ENCODE measurements at regions not wholly inside any gene's neighbourhood (a gene's known extent, or its start where the extent isn't known, plus 50 kb on each side); places are given as distances from the start of the nearest gene placed in this dataset.

DNA sequence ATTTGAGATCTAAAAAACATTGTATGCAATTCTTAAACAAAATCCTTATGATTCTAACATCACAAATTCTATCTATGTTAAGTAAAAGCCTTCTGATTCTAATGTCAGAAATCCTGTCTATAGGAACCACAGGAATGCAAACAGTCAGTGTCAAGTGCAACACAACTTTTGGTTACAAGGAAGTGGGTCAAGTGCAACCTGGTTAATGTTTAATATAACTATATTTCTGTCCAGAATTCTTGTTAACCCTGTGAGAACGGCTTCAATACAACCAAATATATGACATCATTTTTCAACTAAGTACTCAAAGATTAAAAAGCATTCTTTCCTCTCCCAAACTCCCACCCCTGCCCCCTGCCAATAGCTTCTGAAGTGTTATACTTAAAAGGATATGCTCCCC lies 107.9 kb upstream of the PLEKHA5 start:
- DNase-seq: no peak

DNA sequence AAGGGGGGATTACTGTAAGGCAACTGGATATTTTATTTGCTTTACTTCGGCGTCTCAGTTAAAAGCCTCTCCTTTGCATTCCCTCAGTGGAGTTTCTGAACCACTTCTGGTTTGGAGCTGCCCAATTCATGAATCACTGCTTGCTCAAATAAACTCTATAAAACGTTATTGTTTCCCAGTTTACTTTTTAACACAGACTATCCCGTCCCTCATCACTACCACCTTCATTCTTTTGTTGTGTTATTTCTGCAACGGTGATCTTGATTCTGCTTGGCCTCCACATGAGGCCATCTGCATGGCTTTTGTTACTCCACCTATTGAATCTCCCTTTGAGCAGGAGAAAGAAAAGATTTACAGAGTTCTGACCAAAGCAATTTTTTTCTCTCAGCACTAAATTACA lies 104.0 kb upstream of the PLEKHA5 start:
- no peak for DNase-seq

DNA sequence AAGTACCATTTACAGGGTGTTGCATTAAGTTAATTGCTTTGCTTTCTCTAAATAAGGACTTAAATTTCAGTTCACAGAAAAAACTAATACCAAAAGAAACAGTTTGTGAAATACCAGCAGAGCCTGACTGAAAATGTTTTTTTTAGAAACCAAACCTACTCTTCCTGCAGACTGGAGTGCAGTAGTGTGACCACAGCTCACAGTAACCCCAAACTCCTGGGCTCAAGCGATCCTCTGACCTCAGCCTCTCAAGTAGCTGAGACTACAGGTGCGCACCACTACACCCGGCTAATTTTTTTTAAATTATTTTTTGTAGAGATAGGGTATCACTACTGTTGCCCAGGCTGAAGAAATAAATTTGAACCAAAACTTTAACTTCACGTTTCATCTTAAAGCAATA lies 103.5 kb upstream of the PLEKHA5 start:
- DNase-seq: no peak

DNA sequence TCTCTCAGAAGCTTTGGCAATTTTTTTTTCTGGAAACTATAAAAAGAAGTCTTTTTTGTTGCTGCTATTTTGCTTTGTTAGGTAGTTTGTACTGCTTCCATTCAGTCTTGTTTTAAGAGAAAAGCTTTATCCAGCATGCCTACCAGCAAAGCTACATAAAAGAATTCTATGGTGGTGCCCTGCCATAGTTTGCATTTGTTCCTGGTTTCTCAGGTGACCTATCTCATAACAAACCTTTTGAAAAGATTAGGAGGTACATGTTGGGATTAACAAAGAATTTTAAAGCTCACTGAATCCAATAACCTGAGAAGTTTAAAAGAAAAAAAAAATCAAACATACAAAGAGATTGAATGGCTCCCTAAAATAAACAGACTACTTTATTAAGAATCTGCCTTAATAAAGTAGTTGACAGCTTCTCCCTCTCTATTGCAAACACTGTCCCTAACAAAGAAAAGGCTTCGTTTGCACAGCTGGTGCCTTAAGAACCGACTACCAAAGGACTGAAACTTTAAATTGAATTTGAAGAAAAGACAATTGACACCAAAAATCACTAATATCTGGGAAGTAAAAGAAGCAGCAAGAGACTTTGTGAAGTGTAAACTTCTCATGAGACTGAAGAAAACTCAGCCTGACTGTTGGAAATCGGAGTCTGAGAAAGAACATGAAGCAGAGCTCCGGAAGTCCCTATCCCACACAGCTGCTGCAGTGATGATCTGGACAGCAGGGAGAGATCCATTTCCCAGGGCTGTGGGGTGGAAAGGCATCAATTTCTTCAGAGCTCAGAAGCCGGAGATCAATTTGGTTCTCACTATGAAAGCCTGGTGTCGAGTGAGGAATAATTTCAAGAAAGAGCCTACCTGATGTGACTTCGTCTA lies 102.7 kb upstream of the PLEKHA5 start:
- no peak for DNase-seq

DNA sequence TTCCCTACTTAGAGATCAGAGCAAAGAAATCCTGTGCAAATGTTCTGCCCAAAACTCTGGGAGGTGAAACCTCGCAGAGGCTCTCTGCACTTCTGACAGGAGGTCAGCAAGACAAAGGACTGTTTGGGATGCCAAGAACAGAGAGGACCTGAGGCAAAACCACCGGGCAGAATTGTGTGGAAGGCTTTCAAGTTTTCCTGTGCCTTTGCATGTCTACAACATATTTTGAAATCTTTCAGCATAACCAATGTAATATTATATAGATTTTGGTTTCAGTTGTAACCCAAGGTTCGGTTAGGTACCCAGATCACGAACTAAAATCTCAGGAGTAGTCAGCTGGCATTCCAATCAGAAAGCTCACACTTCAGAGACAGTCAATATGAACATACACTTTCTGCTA lies 99.4 kb upstream of the PLEKHA5 start:
- no peak for DNase-seq

DNA sequence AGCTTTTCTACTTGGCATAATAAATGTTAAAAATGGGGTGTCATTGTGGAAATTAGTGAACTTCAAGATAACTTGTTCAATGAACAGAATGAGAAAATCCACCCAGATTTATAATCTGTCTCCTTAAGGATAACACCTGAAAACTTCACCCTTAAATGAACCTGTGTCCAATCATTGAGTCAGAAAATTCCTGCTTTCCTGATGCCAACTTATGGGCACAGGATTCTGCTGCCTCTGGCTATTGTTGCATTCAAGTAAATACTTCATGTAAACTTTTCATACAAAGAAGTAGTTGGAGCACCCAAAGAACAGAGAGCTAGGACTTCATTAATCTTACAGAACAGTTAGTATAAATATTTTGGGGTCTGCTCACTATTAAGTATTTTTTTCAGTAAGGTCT lies 98.9 kb upstream of the PLEKHA5 start:
- no peak for DNase-seq

DNA sequence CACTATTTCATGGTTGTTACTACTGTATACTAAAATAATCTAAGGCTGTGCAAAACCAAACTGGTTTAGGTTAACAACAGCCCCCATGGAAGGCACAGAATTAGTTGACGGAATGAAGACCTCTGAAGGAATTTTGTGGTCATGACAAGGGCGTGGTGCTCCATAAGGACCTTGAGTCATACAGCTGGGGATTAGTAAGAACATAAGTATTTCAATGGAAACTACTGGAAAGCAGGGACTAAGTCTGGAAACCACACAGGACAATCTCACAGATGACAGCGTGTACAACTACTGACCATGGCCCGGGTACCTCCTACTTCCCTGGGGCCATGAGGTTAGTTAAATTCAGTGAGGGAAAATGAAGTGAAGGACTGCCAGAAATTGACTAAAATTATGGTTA lies 98.5 kb upstream of the PLEKHA5 start:
- DNase-seq: no peak

DNA sequence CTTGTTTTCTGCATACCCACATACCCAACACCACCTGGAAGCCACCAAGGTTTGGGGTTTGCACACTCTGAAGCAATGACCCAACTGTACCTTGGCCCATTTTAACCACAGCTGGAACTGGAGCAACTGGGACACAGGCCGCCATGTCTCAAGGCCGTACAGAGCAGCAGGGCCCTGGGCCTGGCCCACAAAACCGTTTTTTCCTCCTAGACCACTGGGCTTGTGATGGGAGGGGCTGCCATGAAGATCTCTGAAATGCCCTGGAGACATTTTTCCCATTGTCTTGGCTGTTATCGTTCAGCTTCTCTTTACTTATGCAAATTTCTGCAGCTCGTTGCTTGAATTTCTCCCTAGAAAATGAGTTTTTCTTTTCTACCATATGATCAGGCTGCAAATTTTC lies 96.7 kb upstream of the PLEKHA5 start:
- DNase-seq: no peak

DNA sequence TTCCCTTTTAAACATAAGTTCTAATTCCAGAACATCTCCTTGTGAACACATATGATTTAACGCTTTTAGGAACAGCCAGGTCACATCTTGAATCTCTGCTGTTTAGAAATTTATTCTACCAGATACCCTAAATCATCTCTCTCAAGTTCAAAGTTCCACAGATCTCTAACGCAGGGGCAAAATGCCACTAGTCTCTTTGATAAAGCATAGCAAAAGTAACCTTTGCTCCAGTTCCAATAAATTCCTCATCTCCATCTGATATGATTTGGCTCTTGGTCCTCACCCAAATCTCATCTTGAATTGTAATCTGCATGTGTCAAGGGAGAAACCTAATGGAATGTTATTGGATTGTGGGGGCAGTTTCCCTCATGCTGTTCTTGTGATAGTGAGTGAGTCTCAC lies 96.3 kb upstream of the PLEKHA5 start:
- DNase-seq: no peak

DNA sequence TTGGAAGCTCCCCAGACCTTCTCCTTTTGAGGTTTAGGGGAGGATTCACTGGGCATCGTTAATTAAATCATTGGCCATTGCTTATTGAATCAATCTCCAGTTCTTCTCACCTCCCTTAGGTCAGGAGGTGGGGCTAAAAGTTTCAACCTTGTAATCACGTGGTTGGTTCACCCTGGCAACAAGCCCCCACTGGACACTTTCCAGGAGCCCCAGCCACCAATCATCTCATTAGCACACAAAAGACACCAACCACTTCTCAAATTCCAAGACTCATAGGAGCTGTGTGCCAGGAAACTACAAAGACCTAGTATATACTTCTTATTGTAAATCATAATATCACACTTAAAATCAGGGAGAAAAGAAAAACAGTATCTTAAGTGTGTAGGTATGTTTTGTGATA lies 94.6 kb upstream of the PLEKHA5 start:
- DNase-seq: no peak

DNA sequence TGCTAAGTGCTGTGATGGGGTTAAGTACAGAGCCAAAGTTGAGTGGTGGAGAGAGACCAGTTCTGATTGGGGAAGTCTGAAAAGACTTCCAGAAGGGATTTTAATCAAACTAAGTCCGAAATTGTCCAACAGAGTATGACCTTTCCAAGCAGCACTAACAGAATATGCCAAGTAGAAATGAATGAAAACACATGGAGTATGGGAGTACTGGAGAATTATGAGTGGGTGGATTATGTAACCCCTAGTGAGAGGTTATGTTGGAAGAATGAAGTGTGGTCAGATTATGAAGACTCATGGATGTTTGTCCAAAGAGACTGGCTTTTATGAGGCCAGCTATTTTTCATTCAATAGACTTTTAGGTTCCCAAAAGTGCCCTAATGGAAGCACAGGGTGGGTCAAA lies 94.0 kb upstream of the PLEKHA5 start:
- no peak for DNase-seq

DNA sequence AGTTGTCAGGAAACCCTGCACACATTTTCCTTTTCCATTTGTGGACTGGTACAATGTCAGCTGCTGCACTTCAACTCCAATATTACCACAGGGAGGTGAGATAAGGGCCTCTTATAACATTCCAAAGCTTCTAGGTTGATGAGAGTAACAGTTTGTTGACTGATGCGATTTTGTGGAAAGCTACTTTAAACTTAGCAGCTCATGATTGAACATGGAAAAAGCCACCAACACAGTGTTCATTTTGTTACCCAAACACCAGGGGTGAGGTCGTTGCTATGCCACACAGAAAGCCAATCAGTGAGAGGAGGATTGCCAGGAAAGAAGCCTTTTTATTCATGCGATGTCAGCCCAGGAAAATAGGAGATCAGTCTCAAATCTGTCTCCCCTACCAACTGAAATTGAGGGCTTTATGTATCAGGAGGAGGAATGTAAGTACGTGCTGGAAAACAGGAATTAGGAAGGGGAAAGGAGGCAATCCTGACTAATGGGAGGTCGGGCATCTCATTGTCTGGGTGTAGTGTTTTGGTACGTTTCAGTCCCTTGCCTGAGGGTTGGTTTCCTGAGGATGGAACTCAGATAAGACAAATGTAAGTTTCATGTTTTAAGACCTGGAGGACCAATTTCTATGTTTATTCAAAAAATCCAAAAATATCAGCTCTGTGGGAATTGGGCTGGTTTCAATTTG lies 92.7 kb upstream of the PLEKHA5 start:
- DNase-seq: no peak

DNA sequence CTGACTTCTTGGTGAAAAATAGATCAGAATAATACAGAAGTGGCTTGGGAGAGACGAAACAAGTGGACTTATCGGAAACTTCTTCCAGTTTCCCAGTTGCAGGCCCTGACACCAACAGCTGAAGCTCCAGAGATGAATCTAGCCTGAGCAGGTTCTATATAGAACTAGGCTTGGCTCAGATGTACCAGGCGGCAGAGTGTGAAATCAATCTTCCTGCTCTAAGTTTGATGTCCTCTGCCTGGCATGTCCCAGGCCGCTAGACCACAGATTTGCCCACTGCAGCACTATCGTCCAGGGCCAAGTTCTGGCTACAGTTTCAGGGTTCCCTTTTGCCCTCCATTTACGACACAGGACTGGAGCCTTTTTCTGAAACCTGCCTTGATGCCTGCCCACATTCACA lies 91.3 kb upstream of the PLEKHA5 start:
- no peak for DNase-seq

DNA sequence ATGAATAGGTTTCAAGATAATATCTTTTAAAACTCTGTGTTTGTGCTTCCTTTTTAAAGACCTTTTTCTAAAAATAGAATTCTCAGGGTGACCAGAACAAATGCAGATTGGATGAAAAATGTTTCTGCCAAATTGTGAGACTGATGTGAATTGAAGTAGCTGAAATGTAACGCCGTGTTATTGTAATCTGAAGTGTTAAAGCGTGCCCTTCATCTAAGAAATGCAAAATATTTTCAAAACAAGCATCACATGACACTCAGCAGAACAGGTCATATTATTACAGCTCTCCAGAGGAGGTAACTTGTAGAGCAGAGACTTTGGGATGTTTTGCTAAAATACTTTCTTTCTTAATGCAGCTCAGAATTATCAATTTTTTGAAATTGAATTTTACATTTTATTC lies 90.0 kb upstream of the PLEKHA5 start:
- DNase-seq: no peak

DNA sequence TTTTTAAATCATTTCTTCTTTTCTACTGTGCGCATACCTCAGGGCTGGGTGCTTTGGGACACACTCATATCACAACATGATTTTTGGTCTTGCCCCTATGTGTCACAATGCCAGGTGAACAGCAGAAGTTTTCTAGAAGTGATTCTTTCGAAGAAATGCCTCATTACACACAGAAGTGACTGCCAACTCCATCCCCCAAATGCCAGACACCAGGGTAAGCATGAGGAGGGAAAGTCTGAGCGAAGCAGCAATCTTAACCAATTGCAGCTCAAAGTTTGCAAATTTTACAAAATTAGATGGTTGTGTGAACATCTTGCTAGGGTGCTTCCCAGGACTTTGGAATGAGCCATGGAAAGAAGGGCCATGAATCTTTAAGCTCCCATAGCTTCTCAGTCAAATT lies 87.3 kb upstream of the PLEKHA5 start:
- DNase-seq: no peak

DNA sequence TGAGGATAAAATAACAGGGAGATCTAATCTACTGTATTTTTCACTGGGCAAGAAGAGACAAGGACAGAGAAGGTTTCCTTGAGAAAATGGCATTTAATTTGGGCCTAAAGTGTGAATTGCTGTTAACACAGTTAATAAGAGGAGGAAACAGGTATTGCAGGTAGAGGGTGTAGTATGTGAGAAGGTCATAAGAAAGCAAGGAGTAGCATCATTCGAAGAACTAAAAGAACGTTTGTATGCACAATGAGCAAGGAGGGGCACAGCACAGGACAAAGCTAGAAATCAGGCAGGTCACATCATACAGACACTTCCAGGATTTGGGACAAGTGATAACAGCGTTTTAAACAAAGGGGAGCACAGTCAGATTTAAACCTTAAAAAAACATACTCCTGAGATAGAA lies 85.1 kb upstream of the PLEKHA5 start:
- no peak for DNase-seq

DNA sequence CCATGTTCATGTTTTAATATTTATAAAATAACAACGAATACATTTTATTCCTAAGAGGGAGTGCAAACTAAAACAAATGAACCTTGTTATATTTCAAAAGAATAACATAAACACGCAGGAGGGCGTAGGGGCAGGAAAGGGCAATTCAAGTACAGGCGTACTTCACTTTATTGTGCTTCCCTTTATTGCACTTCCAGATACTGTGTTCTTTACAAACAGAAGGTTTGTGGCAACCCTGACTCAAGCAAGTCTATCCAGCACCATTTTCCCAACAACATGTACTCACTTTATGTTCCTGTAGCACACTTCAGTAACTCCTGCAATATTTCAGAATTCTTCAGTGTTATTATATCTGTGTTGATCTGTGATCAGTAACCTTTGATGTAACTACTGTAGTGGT lies 84.6 kb upstream of the PLEKHA5 start:
- no peak for DNase-seq

DNA sequence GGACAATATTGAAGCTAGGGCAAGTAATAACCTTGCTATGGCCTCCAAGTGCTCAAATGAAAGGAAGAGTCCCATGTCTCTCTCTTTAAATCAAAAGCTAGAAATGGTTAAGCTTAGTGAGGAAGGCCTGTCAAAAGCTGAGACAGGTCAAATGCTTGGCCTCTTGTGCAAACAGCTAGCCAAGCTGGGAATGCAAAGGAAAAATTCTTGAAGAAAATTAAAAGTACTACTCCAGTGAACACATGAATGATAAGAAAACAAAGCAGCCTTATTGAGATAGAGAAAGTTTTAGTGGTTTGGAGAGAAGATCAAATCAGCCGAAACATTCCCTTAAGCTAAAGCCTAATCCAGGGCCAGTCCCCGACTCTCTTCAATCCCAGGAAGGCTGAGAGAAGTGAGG lies 84.1 kb upstream of the PLEKHA5 start:
- DNase-seq: no peak

DNA sequence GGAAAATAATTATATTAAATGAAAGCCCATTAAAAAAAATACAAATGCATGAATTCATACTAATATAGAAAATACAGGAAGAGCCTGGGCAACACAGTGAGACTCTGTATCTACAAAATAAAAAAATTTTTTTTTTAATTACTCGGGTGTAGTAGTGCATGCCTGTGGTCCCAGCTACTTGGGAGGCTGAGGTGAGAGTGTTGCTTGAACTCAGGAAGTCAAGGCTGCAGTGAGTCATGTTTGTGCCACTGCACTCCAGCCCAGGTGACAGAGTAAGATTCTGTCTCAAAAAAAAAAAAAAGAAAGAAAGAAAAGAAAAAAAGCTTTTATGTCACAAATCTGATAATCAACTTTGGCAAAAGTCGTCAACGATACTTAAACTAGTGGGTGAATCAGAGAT lies 80.6 kb upstream of the PLEKHA5 start:
- no peak for DNase-seq

DNA sequence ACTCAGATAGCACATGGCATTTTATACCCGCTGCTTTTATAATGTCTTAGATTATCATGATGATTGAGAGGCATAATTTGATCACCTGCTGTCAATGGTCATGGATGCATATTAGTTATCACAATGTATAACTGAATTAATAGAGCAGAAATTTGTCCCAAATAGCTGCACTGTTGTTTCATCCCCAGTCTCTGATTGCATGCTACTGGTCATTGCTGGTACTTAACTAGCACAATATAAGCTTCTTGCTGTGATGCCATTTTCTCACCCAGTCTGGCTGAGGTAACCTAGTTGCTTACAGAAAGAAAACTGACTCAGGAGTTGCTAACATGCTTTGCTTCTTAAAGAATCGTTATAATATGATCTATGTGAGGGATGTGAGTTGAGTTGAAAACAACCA lies 76.8 kb upstream of the PLEKHA5 start:
- no peak for DNase-seq

DNA sequence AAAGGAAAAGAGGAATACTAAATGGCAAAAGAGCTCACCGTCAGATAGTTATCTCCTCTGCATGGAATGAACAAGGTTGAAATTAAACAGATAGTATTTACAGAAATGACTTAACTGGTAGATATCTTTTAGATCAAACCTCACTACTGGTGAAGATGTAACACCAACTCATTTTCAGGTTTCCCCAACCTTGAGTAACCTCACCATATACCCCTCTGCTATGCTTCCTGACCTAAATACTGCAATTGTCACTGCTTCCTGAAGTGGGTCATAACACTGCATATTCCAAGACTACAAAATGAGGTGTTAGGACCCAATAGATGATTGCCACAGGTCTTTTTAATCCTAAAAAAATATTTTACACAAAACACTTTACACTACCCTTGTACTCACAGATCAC lies 76.3 kb upstream of the PLEKHA5 start:
- DNase-seq: no peak

DNA sequence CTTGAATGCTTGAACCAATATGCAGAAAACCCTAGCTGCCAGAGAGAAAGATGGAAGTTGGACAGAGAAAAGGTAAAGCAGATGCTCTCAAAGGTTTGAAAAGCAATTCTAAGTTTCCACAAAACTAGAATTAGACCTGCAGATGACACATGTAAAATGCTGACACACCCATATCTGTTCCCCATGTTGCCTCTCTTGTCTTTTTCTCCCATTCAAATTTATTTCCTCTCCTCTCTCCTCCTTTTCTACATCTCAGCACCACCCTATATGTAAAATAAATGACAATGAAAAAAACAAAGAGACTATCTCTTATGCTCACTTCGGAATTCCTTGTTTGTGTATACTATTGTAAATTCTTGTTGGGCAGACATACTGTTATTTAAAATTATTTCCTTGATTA lies 75.5 kb upstream of the PLEKHA5 start:
- no peak for DNase-seq

DNA sequence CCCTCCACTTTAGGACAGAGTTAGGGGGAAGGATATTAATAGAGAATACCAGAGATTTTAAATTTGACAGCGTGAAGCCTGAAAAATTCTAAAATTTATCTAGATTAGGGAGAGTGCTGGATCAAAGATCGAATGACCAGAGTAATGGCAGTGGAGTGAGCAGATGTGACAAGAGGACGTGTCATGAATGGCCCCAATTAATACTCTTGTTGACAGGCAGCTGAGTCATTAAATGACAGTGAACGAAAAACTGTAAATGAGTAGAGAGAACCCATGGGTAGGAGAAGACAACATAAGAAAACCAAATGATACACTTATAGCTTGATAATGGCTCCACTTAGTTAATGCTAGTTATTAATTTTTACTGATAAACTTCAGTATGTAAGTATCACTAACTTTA lies 73.9 kb upstream of the PLEKHA5 start:
- no peak for DNase-seq

DNA sequence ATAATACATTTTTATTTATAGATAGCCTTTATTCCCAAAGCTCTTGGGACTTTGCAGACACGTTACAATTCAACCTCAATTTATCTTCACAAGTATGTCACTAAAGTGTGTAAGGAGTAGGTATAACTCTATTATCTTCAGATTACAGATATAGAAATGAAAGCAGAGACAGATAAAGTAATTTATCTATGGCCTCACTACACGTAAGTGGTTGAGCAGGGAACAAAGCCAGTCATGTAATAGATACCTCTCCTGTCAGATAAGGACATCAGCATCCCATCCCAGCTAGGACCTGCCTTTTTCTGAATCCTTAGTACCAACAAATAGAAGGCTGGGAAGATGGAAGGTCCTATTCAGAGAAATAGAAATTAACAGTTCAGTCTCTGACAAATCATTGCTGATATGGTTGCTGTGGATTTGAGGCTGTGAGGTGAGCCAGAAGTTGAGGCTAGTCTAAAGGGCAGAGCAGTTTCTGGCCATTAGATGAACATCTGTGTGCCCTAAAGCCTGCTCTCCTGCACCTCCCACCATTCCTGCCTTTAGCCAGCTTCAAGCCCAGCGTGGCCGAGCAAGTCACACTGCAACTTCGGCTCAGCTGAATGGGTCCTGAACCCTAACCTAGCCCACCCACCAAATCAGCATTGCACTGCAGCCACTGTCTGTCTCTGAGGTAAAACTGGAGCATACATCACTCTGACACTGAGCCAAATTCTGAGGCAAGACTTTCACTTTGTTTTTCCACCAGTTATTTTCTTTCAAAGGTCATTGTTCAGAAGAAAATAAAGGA lies 71.1 kb upstream of the PLEKHA5 start:
- no peak for DNase-seq
